ENCODE measurements at regions not wholly inside any gene's neighbourhood (a gene's known extent, or its start where the extent isn't known, plus 50 kb on each side); places are given as distances from the start of the nearest gene placed in this dataset.
"Not testable (repeated sequence)": the region's sequence is repeated elsewhere in the genome, so short reads cannot be mapped to it uniquely, and the experiment has no call there.

- in situ Hi-C loops (cut with HindIII; ENCODE audit: low sequenced_read_pairs), result no loop called here
These were observed 162.8 kb upstream of the SEMA3C start for GRCh38 chr7:81081616-81082015.

- in situ Hi-C loops (cut with HindIII; ENCODE audit: low sequenced_read_pairs), result no loop called here
These were observed 161.7 kb upstream of the SEMA3C start for GRCh38 chr7:81080553-81080952.

- in situ Hi-C loops (cut with HindIII; ENCODE audit: low sequenced_read_pairs), result no loop called here
These were observed 160.9 kb upstream of the SEMA3C start for GRCh38 chr7:81079746-81080145.

- in situ Hi-C loops (cut with HindIII; ENCODE audit: low sequenced_read_pairs), result no loop called here
These were observed 156.3 kb upstream of the SEMA3C start for GRCh38 chr7:81075150-81075549.

- in situ Hi-C loops (cut with HindIII; ENCODE audit: low sequenced_read_pairs), result no loop called here
These were observed 155.6 kb upstream of the SEMA3C start for GRCh38 chr7:81074406-81074805.

GRCh38 chr7:81073931-81074251 lies 155.0 kb upstream of the SEMA3C start:
- in situ Hi-C loops (cut with HindIII; ENCODE audit: low sequenced_read_pairs), result no loop called here

- in situ Hi-C loops (cut with HindIII; ENCODE audit: low sequenced_read_pairs), result no loop called here
These were observed 152.1 kb upstream of the SEMA3C start for GRCh38 chr7:81070956-81071355.

DNA sequence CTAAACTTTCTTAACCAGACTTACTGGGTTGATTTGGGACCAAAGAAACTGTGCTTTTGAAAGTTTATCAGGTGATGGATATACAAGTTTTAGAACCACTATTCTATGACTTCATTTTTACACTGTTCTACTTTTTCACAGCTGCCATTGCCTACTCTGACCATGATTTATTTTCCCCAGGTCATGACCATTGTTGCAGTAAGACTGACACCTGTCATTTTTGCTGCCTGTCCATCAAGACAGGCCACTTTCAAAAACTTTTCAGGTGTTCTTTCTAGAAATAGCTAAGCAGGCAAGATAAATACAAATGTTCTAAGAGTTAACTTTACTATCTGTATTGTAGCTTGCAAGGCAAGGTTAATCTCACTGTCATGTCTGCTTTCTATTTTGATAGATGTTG lies 147.9 kb upstream of the SEMA3C start:
- in situ Hi-C loops (cut with HindIII; ENCODE audit: low sequenced_read_pairs), result no loop called here

GRCh38 chr7:81064426-81064825 lies 145.6 kb upstream of the SEMA3C start:
- in situ Hi-C loops (cut with HindIII; ENCODE audit: low sequenced_read_pairs), result no loop called here

DNA sequence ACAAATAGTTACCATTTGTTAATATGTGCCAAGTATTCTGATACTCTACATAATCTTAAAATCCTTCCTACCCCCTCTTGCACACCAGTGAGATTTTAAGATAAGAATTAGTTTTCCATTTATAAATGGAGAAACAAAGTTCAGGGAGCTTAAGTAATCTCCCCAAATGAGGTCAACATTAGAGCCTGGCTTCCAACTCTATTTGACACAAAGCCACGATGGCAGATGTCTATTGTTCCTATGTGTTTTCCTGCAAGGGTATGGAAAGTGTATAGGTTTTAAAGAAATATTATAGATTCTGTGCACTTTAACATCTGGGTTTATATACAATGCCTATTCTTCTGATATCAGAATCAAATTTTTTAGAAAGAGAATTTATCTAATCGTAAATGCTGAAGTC lies 143.9 kb upstream of the SEMA3C start:
- in situ Hi-C loops (cut with HindIII; ENCODE audit: low sequenced_read_pairs), result no loop called here

GRCh38 chr7:81057469-81057868 lies 138.6 kb upstream of the SEMA3C start:
- in situ Hi-C loops (cut with HindIII; ENCODE audit: low sequenced_read_pairs), result not testable (repeated sequence)

- in situ Hi-C loops (cut with HindIII; ENCODE audit: low sequenced_read_pairs), result no loop called here
These were observed 134.8 kb upstream of the SEMA3C start for GRCh38 chr7:81053623-81054022.

GRCh38 chr7:81051811-81052413 lies 133.1 kb upstream of the SEMA3C start:
- in situ Hi-C loops (cut with HindIII; ENCODE audit: low sequenced_read_pairs), result no loop called here

DNA sequence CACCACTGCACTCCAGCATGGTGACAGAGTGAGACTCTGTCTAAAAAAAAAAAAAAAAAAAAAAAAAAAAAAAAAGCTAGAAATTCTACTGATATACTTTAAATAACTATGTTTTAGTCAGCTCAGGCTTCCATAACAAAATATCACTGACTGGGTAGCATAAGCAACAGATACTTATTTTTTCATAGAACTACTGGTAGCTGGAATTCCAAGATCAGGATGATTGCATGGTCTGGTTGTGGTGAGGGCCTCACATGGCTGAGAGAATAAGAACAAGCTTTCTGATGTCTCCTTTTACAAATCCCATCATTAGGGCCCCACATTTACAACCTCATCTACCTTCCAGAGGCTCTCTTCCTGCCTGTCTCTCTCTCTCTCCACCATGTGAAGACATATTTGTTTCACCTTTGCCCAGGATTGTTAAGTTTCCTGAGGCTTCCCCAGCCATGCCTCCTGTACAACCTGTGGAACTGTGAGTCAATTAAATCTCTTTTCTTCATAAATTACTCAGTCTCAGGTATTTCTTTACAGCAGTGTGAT lies 126.7 kb upstream of the SEMA3C start:
- in situ Hi-C loops (cut with HindIII; ENCODE audit: low sequenced_read_pairs), result no loop called here

DNA sequence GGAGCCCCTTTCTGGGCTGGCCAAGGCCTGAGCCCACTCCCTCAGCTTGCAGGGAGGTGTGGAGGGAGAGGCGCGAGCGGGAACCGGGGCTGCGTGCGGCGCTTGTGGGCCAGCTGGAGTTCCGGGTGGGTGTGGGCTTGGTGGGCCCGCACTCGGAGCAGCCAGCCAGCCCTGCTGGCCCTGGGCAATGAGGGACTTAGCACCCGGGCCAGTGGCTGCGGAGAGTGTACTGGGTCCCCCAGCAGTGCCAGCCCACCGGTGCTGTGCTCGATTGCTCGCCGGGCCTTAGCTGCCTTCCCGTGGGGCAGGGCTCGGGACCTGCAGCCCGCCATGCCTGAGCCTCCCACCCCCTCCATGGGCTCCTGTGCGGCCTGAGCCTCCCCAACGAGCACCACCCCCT lies 123.8 kb upstream of the SEMA3C start:
- in situ Hi-C loops (cut with HindIII; ENCODE audit: low sequenced_read_pairs), result not testable (repeated sequence)

DNA sequence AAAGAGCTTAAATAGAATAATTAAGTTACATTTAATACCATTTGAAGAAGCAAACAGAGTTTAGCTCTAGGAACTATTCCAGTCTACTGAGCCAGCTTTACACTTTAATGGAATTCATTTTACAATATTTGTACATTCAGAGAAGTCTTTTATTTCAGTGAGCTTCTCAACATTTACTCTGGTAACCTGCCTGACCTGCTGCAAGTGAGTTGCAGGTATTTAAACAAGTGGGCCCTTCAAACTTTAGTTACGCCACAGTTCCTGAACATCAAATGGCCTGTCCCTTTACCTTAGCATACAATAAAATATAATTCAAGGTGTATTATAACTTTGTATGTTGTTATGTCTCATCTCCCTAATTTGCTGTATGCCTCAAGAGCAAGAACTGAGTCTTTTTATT lies 121.6 kb upstream of the SEMA3C start:
- in situ Hi-C loops (cut with HindIII; ENCODE audit: low sequenced_read_pairs), result no loop called here

GRCh38 chr7:81036871-81037270 lies 118.0 kb upstream of the SEMA3C start:
- in situ Hi-C loops (cut with HindIII; ENCODE audit: low sequenced_read_pairs), result no loop called here

GRCh38 chr7:81036057-81036456 lies 117.2 kb upstream of the SEMA3C start:
- in situ Hi-C loops (cut with HindIII; ENCODE audit: low sequenced_read_pairs), result no loop called here

DNA sequence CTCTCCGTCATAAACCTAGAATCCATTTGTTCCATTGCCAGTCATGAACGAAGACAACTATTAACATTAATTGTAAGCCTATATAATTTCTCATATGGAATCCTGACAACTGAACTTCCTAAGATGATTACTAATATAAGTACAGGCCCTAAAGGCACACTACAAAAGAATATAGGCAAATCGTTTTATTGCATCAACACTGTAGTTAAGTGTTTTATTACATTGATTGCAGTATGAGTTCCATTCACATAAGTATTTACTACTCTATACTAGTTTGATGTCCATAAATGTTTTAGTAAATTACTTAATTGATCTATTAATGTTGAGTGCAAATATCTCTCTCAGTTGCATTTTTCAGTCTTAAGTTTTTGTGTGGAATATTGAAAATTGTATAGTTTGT lies 113.1 kb upstream of the SEMA3C start:
- in situ Hi-C loops (cut with HindIII; ENCODE audit: low sequenced_read_pairs), result no loop called here

GRCh38 chr7:81031243-81031642 lies 112.4 kb upstream of the SEMA3C start:
- in situ Hi-C loops (cut with HindIII; ENCODE audit: low sequenced_read_pairs), result no loop called here

- in situ Hi-C loops (cut with HindIII; ENCODE audit: low sequenced_read_pairs), result no loop called here
These were observed 111.6 kb upstream of the SEMA3C start for GRCh38 chr7:81030472-81030871.

DNA sequence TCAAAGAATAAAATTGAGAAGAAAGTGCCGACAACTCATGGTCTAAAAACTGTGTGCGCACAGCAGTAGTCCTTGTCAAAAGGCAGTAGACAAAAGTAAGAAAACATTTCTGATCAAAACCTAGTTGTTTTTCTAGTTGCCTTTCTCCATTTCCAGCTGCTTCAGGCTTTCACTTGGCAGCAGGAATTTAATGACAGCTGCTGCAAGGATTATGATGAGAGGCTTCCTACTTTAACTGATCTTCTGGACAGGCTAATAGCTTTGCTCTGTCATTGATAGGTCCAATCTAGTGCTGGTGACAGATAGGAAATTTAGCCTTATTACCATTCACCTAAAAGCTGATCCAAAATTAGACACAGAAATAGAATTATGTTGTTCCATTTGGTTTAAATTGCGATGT lies 110.7 kb upstream of the SEMA3C start:
- in situ Hi-C loops (cut with HindIII; ENCODE audit: low sequenced_read_pairs), result loop anchor here (5.0 kb wide), 1 partner anchor 52 kb away; no protein-coding TSS in a partner anchor

DNA sequence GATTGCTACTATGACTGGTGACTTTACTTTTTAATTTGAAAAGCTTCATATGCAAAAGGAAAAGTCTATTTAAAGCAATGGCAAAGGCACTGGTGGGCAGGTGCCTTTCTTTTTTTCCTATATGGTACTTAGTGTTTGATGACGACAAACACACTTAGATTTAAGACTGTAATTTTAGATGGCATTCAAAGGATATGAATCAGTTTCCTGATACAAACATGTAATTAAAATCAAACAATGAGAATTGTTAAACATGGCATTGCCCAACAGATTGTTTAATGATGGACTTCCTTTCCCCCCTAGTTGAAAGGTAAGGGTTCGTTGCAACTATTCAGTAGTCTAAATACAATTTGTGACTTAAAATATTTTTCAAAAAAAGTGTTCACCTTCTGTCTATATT lies 106.5 kb upstream of the SEMA3C start:
- in situ Hi-C loops (cut with HindIII; ENCODE audit: low sequenced_read_pairs), result loop anchor here (5.0 kb wide), 1 partner anchor 48 kb away; no protein-coding TSS in a partner anchor
